ENCODE measurements at regions not wholly inside any gene's neighbourhood (a gene's known extent, or its start where the extent isn't known, plus 50 kb on each side); places are given as distances from the start of the nearest gene placed in this dataset.
"Not testable (repeated sequence)": the region's sequence is repeated elsewhere in the genome, so short reads cannot be mapped to it uniquely, and the experiment has no call there.

DNA sequence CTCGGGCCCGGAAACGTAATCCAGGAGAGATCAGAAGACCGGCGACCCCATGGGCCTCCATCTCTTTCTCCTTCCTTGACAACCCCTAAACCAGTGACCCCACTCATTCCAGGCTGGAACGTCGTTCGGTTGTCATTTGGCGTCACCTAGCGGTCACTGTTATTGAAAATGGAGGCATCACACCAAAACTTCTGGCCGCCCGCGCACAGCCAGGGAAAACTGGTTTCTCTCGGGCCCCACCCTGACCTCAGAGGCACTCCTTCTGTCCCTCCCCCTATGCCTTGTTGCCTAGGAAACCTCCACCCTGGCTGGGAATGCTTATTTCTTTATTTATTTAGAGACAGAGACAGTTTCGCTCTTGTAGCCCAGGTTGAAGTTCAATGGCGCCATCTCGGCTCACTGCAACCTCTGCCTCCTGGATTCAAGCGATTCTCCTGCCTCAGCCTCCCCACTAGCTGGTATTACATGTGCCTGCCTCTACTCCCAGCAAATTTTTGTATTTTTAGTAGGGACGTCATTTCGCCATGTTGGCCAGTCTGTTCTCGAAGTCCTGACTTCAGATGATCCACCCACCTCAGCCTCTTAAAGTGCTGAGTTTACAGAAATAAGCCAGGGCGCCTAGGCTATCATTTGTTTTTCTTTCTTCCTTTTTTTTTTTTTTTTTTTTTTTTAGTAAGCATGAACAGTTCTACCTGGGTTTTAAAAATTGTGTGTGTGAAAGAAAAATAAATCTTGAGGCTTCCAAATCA lies 2144.1 kb upstream of the TPTE start:
- not testable (repeated sequence) for H3K4me1 Mint-ChIP-seq, H3K4me3 Mint-ChIP-seq, H3K27ac Mint-ChIP-seq, H3K36me3 Mint-ChIP-seq, H3K27me3 Mint-ChIP-seq, H3K9me3 Mint-ChIP-seq

DNA sequence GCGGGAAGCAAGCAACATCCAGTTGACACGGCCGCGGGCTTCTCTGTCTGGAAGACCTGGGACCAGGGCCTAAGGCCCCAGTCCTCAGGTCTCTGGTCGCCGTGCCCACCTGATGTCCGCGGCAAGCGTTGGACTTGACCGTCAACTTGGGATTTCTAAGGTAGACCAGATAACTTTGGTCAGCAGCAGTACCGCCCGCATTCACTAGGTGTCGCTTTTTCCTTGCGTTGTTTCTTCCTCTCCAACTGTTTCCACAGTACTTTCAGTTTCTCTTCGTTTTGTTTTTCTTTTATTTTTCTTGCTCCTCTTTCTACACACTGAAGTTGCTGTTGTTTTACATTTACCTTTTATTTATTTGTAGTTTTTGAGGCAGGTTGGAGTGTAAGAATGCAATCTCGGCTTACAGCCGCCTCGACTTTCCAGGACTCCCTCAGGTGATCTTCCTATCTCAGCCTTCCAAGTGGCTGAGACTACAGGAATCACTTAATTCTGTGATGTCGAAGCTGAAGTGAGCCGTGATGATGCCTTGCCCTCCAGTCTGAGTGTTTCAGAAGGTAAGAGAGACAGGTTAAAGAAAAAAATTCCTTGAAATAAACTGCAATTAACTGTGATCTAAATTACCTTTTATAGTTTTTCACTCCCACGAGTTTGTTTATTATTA lies 2140.8 kb upstream of the TPTE start:
- not testable (repeated sequence) for H3K9me3 Mint-ChIP-seq, H3K4me1 Mint-ChIP-seq, H3K27ac Mint-ChIP-seq, H3K27me3 Mint-ChIP-seq, H3K36me3 Mint-ChIP-seq, H3K4me3 Mint-ChIP-seq

- H3K4me1 Mint-ChIP-seq, H3K27me3 Mint-ChIP-seq, H3K27ac Mint-ChIP-seq, H3K4me3 Mint-ChIP-seq, H3K9me3 Mint-ChIP-seq, H3K36me3 Mint-ChIP-seq: not testable (repeated sequence)
Observed at GRCh38 chr21:8388169-8388939, 2133.0 kb upstream of the TPTE start.

DNA sequence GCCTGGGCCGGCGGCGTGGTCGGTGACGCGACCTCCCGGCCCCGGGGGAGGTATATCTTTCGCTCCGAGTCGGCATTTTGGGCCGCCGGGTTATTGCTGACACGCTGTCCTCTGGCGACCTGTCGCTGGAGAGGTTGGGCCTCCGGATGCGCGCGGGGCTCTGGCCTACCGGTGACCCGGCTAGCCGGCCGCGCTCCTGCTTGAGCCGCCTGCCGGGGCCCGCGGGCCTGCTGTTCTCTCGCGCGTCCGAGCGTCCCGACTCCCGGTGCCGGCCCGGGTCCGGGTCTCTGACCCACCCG lies 2132.5 kb upstream of the TPTE start:
- not testable (repeated sequence) for H3K36me3 Mint-ChIP-seq, H3K4me1 Mint-ChIP-seq, H3K27me3 Mint-ChIP-seq, H3K9me3 Mint-ChIP-seq, H3K27ac Mint-ChIP-seq, H3K4me3 Mint-ChIP-seq

- H3K4me3 Mint-ChIP-seq, H3K27me3 Mint-ChIP-seq, H3K4me1 Mint-ChIP-seq, H3K9me3 Mint-ChIP-seq, H3K27ac Mint-ChIP-seq, H3K36me3 Mint-ChIP-seq: not testable (repeated sequence)
Observed at GRCh38 chr21:8390550-8391171, 2130.7 kb upstream of the TPTE start.

DNA sequence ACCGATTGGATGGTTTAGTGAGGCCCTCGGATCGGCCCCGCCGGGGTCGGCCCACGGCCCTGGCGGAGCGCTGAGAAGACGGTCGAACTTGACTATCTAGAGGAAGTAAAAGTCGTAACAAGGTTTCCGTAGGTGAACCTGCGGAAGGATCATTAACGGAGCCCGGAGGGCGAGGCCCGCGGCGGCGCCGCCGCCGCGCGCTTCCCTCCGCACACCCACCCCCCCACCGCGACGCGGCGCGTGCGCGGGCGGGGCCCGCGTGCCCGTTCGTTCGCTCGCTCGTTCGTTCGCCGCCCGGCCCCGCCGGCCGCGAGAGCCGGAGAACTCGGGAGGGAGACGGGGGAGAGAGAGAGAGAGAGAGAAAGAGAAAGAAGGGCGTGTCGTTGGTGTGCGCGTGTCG lies 2127.0 kb upstream of the TPTE start:
- H3K4me3 Mint-ChIP-seq, H3K9me3 Mint-ChIP-seq, H3K27ac Mint-ChIP-seq, H3K36me3 Mint-ChIP-seq, H3K27me3 Mint-ChIP-seq, H3K4me1 Mint-ChIP-seq: not testable (repeated sequence)

DNA sequence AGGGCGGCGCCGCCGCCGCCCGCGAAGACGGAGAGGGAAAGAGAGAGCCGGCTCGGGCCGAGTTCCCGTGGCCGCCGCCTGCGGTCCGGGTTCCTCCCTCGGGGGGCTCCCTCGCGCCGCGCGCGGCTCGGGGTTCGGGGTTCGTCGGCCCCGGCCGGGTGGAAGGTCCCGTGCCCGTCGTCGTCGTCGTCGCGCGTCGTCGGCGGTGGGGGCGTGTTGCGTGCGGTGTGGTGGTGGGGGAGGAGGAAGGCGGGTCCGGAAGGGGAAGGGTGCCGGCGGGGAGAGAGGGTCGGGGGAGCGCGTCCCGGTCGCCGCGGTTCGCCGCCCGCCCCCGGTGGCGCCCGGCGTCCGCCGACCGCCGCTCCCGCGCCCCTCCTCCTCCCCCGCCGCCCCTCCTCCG lies 2125.4 kb upstream of the TPTE start:
- H3K9me3 Mint-ChIP-seq, H3K27ac Mint-ChIP-seq, H3K4me1 Mint-ChIP-seq, H3K36me3 Mint-ChIP-seq, H3K4me3 Mint-ChIP-seq, H3K27me3 Mint-ChIP-seq: not testable (repeated sequence)

DNA sequence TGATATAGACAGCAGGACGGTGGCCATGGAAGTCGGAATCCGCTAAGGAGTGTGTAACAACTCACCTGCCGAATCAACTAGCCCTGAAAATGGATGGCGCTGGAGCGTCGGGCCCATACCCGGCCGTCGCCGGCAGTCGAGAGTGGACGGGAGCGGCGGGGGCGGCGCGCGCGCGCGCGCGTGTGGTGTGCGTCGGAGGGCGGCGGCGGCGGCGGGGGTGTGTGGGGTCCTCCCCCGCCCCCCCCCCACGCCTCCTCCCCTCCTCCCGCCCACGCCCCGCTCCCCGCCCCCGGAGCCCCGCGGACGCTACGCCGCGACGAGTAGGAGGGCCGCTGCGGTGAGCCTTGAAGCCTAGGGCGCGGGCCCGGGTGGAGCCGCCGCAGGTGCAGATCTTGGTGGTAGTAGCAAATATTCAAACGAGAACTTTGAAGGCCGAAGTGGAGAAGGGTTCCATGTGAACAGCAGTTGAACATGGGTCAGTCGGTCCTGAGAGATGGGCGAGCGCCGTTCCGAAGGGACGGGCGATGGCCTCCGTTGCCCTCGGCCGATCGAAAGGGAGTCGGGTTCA lies 2122.4 kb upstream of the TPTE start:
- H3K27me3 Mint-ChIP-seq, H3K36me3 Mint-ChIP-seq, H3K9me3 Mint-ChIP-seq, H3K4me1 Mint-ChIP-seq, H3K4me3 Mint-ChIP-seq, H3K27ac Mint-ChIP-seq: not testable (repeated sequence)

DNA sequence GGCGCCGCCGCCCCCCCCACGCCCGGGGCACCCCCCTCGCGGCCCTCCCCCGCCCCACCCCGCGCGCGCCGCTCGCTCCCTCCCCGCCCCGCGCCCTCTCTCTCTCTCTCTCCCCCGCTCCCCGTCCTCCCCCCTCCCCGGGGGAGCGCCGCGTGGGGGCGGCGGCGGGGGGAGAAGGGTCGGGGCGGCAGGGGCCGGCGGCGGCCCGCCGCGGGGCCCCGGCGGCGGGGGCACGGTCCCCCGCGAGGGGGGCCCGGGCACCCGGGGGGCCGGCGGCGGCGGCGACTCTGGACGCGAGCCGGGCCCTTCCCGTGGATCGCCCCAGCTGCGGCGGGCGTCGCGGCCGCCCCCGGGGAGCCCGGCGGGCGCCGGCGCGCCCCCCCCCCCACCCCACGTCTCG lies 2121.5 kb upstream of the TPTE start:
- H3K4me3 Mint-ChIP-seq, H3K9me3 Mint-ChIP-seq, H3K27me3 Mint-ChIP-seq, H3K36me3 Mint-ChIP-seq, H3K27ac Mint-ChIP-seq, H3K4me1 Mint-ChIP-seq: not testable (repeated sequence)

GRCh38 chr21:8401799-8402198 lies 2119.6 kb upstream of the TPTE start:
- H3K27me3 Mint-ChIP-seq, H3K9me3 Mint-ChIP-seq, H3K4me1 Mint-ChIP-seq, H3K4me3 Mint-ChIP-seq, H3K36me3 Mint-ChIP-seq, H3K27ac Mint-ChIP-seq: not testable (repeated sequence)

DNA sequence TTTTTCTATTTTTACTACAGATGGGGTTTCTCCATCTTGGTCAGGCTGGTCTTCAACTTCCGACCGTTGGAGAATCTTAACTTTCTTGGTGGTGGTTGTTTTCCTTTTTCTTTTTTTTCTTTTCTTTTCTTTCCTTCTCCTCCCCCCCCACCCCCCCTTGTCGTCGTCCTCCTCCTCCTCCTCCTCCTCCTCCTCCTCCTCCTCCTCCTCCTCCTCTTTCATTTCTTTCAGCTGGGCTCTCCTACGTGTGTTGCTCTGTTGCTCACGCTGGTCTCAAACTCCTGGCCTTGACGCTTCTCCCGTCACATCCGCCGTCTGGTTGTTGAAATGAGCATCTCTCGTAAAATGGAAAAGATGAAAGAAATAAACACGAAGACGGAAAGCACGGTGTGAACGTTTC lies 2115.1 kb upstream of the TPTE start:
- not testable (repeated sequence) for H3K4me1 Mint-ChIP-seq, H3K9me3 Mint-ChIP-seq, H3K27ac Mint-ChIP-seq

GRCh38 chr21:8411139-8411671 lies 2110.2 kb upstream of the TPTE start:
- H3K27me3 Mint-ChIP-seq, H3K36me3 Mint-ChIP-seq, H3K9me3 Mint-ChIP-seq, H3K4me1 Mint-ChIP-seq: not testable (repeated sequence)
- Mint-ChIP-seq H3K4me3 (peak overlapping the region; percentile 15), H3K27ac (peak overlapping the region; percentile 94)

More for the DNA sequence above, 2115.1 kb upstream of the TPTE start:
- not testable (repeated sequence) for H3K27me3 Mint-ChIP-seq, H3K4me3 Mint-ChIP-seq, H3K36me3 Mint-ChIP-seq

DNA sequence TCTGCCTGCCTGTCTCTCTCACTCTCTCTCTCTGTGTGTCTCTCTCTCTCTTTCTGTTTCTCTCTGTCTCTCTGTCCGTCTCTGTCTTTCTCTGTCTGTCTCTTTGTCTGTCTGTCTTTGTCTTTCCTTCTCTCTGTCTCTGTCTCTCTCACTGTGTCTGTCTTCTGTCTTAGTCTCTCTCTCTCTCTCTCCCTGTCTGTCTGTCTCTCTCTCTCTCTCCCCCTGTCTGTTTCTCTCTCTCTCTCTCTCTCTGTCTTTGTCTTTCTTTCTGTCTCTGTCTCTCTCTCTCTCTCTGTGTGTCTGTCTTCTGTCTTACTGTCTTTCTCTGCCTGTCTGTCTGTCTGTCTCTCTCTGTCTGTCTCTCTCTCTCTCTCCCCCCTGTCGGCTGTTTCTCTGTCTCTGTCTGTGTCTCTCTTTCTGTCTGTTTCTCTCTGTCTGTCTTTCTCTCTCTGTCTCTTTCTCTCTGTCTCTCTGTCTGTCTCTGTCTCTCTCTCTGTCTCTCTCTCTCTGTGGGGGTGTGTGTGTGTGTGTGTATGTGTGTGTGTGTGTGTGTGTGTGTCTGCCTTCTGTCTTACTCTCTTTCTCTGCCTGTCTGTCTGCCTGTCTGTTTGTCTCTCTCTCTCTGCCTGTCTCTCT lies 2101.3 kb upstream of the TPTE start:
- H3K36me3 Mint-ChIP-seq, H3K4me1 Mint-ChIP-seq, H3K9me3 Mint-ChIP-seq, H3K27me3 Mint-ChIP-seq: not testable (repeated sequence)
- Mint-ChIP-seq H3K27ac (peak overlapping the region; percentile 71), H3K4me3 (peak overlapping the region; percentile 1)

- H3K27me3 Mint-ChIP-seq, H3K4me1 Mint-ChIP-seq, H3K4me3 Mint-ChIP-seq: not testable (repeated sequence)
Observed at GRCh38 chr21:8427790-8428667, 2093.4 kb upstream of the TPTE start.

More at GRCh38 chr21:8427790-8428667, 2093.4 kb upstream of the TPTE start:
- H3K9me3 Mint-ChIP-seq, H3K36me3 Mint-ChIP-seq, H3K27ac Mint-ChIP-seq: not testable (repeated sequence)
